WERI-Rb-1 (cell line): ENCODE measurements at regions not wholly inside any gene's neighbourhood (a gene's known extent, or its start where the extent isn't known, plus 50 kb on each side); places are given as distances from the start of the nearest gene placed in this dataset.

Experiments
- DNase-seq: peaks from one replicate; pipeline ENCODE4 v3.0.0-alpha.2; 2020
- H3K27ac ChIP-seq: fragments of 250-450 bp; sonication (Bioruptor Pico); 2 replicates; pipeline ENCODE4 v1.5.1; 2020; ENCODE audit warnings: mild to moderate bottlenecking, moderate library complexity
- H3K27me3 ChIP-seq: fragments of 250-450 bp; sonication (Bioruptor Pico); 2 replicates; pipeline ENCODE4 v1.5.1; 2021; ENCODE audit warnings: mild to moderate bottlenecking, low read depth, moderate library complexity; ENCODE audit not compliant: insufficient read depth, severe bottlenecking
- H3K36me3 ChIP-seq: fragments of 250-450 bp; sonication (Bioruptor Pico); 2 replicates; pipeline ENCODE4 v1.5.1; 2020; ENCODE audit warnings: mild to moderate bottlenecking, moderate library complexity
- H3K4me3 ChIP-seq: 2 replicates; pipeline ENCODE4 v1.5.1; 2011; ENCODE audit warnings: low read depth, mild to moderate bottlenecking, control low read depth, low read length
- H3K9me3 ChIP-seq: fragments of 250-450 bp; sonication (Bioruptor Pico); 2 replicates; pipeline ENCODE4 v1.5.1; 2021; ENCODE audit warnings: mild to moderate bottlenecking, moderate library complexity; ENCODE audit not compliant: severe bottlenecking
- CTCF ChIP-seq: IDR thresholded peaks from 2 replicates; pipeline ENCODE4 v1.5.1; 2011; ENCODE audit warnings: low read depth, mild to moderate bottlenecking, control low read depth, inconsistent platforms, low read length

- Histone ChIP-seq H3K27me3 (no peaks in the 10 kb centered on the region), H3K27ac (no peak overlapping the region), H3K9me3 (no peaks in the 10 kb centered on the region), H3K36me3 (no peaks in the 10 kb centered on the region), H3K4me3 (no peak overlapping the region)
- no peak for TF ChIP-seq CTCF
- DNase-seq: no peak
Measured at GRCh38 chr13:40345149-40345514, 321.3 kb downstream of the FOXO1 start.

- Histone ChIP-seq H3K9me3 (no peaks in the 10 kb centered on the region), H3K36me3 (no peaks in the 10 kb centered on the region), H3K27me3 (no peaks in the 10 kb centered on the region), H3K27ac (no peak overlapping the region), H3K4me3 (no peak overlapping the region)
- DNase-seq: no peak
- no peak for TF ChIP-seq CTCF
Measured at GRCh38 chr13:40345654-40346372, 320.6 kb downstream of the FOXO1 start.

GRCh38 chr13:40346592-40346991 is 319.8 kb downstream of the FOXO1 start:
- Histone ChIP-seq H3K27me3 (no peaks in the 10 kb centered on the region), H3K9me3 (no peaks in the 10 kb centered on the region), H3K4me3 (no peak overlapping the region), H3K27ac (no peak overlapping the region), H3K36me3 (no peaks in the 10 kb centered on the region)
- DNase-seq: no peak
- no peak for TF ChIP-seq CTCF

- no peak overlapping the region for H3K4me3 ChIP-seq
- no peak overlapping the region for H3K27ac ChIP-seq
- no peaks in the 10 kb centered on the region for H3K36me3 ChIP-seq
- H3K9me3 ChIP-seq: no peaks in the 10 kb centered on the region
- no peak for DNase-seq
- no peak for TF ChIP-seq CTCF
- no peaks in the 10 kb centered on the region for H3K27me3 ChIP-seq
Measured at GRCh38 chr13:40348096-40348679, 318.3 kb downstream of the FOXO1 start.

- TF ChIP-seq CTCF: no peak
- H3K27me3 ChIP-seq: no peaks in the 10 kb centered on the region
- DNase-seq: no peak
- H3K27ac ChIP-seq: no peak overlapping the region
- no peak overlapping the region for H3K4me3 ChIP-seq
- H3K36me3 ChIP-seq: no peaks in the 10 kb centered on the region
- H3K9me3 ChIP-seq: no peaks in the 10 kb centered on the region
Measured at GRCh38 chr13:40350283-40350992, 316.0 kb downstream of the FOXO1 start.
